SKM-1 (cell line): ENCODE measurements at regions not wholly inside any gene's neighbourhood (a gene's known extent, or its start where the extent isn't known, plus 50 kb on each side); places are given as distances from the start of the nearest gene placed in this dataset.

Experiments
- DNase-seq: peaks from one replicate; lab custom pipeline; 2025; ENCODE audit not compliant: unreplicated experiment; lab: John Stamatoyannopoulos, UW

DNA sequence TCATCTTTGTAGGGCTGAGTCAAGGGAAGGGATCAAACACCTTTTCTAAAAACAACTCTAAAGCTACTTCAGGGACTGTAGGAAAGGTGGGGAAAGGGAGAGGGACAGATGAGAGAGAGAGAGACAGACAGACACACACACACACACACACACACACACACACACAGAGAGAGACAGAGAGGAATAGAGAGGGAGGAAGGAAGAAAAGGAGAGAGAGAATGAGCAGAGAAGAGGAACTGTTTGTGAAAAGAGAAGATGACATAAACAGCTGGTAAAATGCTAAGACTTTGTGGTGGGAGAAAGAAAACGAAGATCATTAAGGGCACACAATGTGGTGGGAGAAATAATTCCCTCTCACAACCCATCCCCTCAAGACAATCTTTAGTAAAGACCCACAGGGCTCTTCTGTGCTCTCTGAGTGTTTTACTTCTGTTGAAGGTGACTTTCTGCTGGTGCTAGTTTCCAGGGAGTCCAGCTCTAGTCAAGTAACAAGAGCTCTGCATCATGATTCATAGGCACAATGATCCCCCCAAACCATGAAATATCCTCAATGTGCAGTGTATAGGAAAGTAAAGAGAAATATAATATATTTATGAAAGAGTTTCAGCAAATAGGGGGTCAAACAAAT, 77.2 kb upstream of the STK17B start:
- DNase-seq: no peak

DNA sequence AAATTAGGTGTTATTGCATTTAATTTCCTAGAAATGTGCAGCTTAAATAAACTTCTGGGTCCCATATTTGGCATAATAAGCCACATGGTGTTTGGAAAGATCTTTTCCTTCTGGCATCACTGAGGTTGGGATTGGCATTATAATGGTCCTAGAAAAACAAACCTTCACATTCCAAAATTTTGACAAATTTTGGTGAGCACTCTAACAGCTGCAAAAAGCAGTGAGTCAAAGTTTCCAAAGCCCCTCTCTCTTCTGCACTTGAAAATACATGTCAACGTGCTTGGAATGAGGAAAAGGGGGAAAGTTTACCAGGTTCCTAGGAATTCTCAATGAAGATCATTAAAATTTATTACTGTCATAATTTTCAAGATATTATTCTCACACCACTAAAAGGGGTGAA, 77.8 kb upstream of the STK17B start:
- no peak for DNase-seq

GRCh38 chr2:196249860-196250259, 78.5 kb upstream of the STK17B start:
- DNase-seq: peak; percentile 27

DNA sequence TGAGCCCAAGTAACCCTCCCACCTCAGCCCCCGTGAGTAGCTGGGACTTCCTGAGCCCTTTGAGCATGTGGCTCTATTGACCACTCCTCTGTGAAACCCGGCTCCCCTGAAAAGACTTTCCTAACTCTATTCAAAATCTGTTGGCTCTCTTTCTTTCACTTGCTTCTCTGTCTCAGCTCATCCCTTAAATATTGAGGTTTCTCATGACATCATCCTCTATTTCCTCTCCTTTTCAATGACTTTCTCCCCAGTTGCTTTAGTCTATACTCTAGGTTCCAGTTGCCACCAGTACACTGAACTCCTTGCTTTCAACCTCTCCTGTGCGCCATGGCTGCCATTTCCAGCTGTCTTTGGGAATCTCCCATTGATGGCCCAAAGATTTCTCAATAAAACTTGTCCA, 79.8 kb upstream of the STK17B start:
- no peak for DNase-seq

DNA sequence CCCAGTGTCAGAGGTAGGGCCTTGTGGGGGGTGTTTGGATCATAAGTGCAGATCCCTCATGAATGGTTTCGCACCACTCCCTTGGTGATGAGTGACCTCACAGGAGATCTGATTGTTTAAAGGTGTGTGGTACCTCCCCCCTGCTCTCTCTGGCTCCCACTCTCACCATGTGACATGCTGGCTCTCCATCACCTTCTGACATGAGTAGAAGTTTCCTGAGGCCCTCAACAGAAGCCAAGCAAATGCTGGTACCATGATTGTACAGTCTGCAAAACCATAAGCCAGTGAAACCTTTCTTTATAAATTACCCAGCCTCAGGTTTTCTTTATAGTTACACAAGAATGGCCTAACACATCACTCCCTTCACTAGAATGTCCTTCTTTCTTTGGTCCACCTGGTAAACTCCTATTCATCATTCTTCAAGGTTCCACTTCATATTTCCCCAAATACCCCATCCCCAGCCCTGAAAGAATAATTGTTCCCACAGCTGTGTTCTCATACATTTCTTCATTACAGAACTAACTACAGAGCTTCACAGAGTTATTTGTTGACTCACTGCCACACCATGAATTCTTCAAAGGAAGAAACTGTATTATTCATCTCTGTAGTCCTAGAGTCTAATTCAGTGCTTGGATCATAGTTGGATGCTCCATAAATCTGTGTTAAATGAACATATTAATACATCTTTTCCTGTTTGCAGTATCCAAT, 81.2 kb upstream of the STK17B start:
- DNase-seq: no peak

- DNase-seq: no peak
Observed at GRCh38 chr2:196253116-196253480, 81.7 kb upstream of the STK17B start.

GRCh38 chr2:196256585-196256984, 85.2 kb upstream of the STK17B start:
- DNase-seq: no peak

GRCh38 chr2:196257086-196257485, 85.7 kb upstream of the STK17B start:
- no peak for DNase-seq

GRCh38 chr2:196258407-196258806, 87.0 kb upstream of the STK17B start:
- DNase-seq: no peak

- no peak for DNase-seq
Observed at GRCh38 chr2:196259507-196260481, 88.4 kb upstream of the STK17B start.

DNA sequence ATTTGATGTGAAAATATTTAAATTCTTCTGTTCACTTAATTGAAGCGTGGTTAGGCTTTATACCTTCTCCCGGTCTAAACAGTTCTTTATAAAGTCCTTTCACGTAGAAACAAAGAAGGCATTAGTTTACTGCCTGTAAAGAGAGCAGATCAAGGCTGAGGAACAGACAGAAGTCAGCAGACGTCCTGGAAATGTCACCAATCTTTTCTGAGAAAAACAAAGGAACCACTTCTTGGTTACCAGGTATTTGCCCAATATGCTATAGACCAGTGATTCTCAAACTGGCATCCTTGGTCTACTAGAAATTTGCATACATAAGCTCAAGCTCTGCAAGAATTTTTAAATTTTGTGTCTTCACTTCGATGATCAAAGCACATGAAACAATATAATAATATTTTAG, 89.2 kb upstream of the STK17B start:
- no peak for DNase-seq

- DNase-seq: no peak
Observed at GRCh38 chr2:196262606-196263005, 91.2 kb upstream of the STK17B start.

GRCh38 chr2:196263181-196263747, 91.9 kb upstream of the STK17B start:
- peak; percentile 74 for DNase-seq

- no peak for DNase-seq
Observed at GRCh38 chr2:196266351-196266750, 95.0 kb upstream of the STK17B start.

- no peak for DNase-seq
Observed at GRCh38 chr2:196266855-196267254, 95.5 kb upstream of the STK17B start.

- DNase-seq: no peak
Observed at GRCh38 chr2:196268025-196268424, 96.6 kb upstream of the STK17B start.

DNA sequence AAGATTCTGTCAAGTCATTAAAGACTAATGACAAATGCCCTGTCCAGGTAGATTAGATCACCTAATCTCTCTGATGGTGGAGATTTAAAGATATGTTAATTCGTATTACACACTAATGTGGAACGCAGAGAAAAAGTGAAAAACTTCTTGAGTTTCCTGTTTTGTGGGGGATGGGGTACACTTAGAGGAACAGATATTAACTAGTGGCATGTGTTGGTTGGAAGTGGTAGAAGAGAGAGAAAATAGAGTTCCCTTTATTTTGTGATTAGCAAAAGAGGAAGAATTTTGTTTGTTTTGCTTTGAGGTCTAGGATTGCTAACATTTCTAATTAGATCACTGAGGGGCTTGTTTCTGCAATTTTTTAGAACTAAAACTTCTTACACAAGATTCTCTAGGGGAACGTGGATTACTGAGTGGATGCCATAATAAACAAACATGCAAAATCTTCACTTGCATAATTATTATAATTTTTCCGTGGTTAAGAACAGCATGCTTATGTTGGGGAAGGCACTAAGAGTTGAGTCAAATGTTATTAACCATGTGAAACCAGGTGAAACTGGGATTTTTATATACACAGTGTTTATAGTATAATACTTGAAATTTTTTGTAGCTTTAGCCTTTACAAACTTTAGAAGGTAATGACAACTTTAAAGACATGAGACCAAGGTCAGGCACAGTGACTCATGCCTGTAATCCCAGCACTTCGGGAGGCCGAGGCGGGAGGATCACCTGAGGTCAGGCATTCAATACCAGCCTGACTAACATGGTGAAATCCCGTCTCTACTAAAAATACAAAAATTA, 97.4 kb upstream of the STK17B start:
- peak; percentile 92 for DNase-seq

GRCh38 chr2:196271795-196272194, 100.4 kb upstream of the STK17B start:
- DNase-seq: no peak

DNA sequence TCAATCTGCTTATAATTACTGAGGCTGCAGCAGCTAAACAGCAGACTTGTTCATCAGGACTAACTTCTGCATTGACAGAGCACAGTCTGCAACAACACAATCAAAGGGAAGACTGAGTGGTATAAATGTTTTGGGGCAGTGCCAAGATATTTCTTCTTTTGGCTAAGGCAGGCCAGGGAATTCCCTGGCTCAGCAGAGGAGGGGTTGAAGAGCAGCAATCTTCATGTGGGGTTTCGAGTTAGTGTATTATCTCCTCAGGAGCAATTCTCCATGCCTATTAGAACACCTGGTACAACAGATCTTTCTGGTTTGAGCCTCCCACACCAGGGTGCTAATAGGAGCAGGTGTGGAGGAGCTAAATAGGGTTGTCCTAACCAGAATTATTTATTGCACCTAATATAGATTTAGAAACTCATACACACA, 103.0 kb upstream of the STK17B start:
- DNase-seq: no peak

GRCh38 chr2:196275646-196276352, 104.4 kb upstream of the STK17B start:
- no peak for DNase-seq
